KG1 (cell line): ENCODE measurements at regions not wholly inside any gene's neighbourhood (a gene's known extent, or its start where the extent isn't known, plus 50 kb on each side); places are given as distances from the start of the nearest gene placed in this dataset.
A peak's percentile ranks its signal among the peaks of the same experiment; 100 is the strongest.

Experiments
- DNase-seq: peaks from one replicate; lab custom pipeline; 2025; lab: John Stamatoyannopoulos, UW

- DNase-seq = no peak
Measured at GRCh38 chr11:135075740-135076139, 663.7 kb upstream of the B3GAT1 start.

- no peak for DNase-seq
Measured at GRCh38 chr11:135074397-135074998, 662.5 kb upstream of the B3GAT1 start.

GRCh38 chr11:135073870-135074269 lies 661.8 kb upstream of the B3GAT1 start:
- DNase-seq = no peak

- DNase-seq = no peak
Measured at GRCh38 chr11:135073381-135073780, 661.3 kb upstream of the B3GAT1 start.

GRCh38 chr11:135069890-135070289 lies 657.8 kb upstream of the B3GAT1 start:
- DNase-seq = no peak

- DNase-seq = no peak
Measured at GRCh38 chr11:135069063-135069462, 657.0 kb upstream of the B3GAT1 start.

GRCh38 chr11:135062994-135063393 lies 651.0 kb upstream of the B3GAT1 start:
- DNase-seq = no peak

- no peak for DNase-seq
Measured at GRCh38 chr11:135061166-135061565, 649.1 kb upstream of the B3GAT1 start.

GRCh38 chr11:135046986-135047385 lies 634.9 kb upstream of the B3GAT1 start:
- no peak for DNase-seq

- no peak for DNase-seq
Measured at GRCh38 chr11:135046556-135046955, 634.5 kb upstream of the B3GAT1 start.

GRCh38 chr11:135043434-135043833 lies 631.4 kb upstream of the B3GAT1 start:
- no peak for DNase-seq

- DNase-seq = no peak
Measured at GRCh38 chr11:135037828-135038227, 625.8 kb upstream of the B3GAT1 start.

- DNase-seq = no peak
Measured at GRCh38 chr11:135036488-135037297, 624.7 kb upstream of the B3GAT1 start.

- no peak for DNase-seq
Measured at GRCh38 chr11:135035282-135035681, 623.2 kb upstream of the B3GAT1 start.

GRCh38 chr11:135033540-135033939 lies 621.5 kb upstream of the B3GAT1 start:
- no peak for DNase-seq

GRCh38 chr11:135031205-135031989 lies 619.4 kb upstream of the B3GAT1 start:
- no peak for DNase-seq

GRCh38 chr11:135027461-135027860 lies 615.4 kb upstream of the B3GAT1 start:
- DNase-seq = peak; percentile 41

- DNase-seq = no peak
Measured at GRCh38 chr11:135023499-135023898, 611.5 kb upstream of the B3GAT1 start.

- no peak for DNase-seq
Measured at GRCh38 chr11:135022454-135022853, 610.4 kb upstream of the B3GAT1 start.

- no peak for DNase-seq
Measured at GRCh38 chr11:135019899-135020298, 607.9 kb upstream of the B3GAT1 start.

- DNase-seq = no peak
Measured at GRCh38 chr11:135019343-135019871, 607.4 kb upstream of the B3GAT1 start.

- no peak for DNase-seq
Measured at GRCh38 chr11:135017296-135017695, 605.3 kb upstream of the B3GAT1 start.

GRCh38 chr11:135015966-135016365 lies 603.9 kb upstream of the B3GAT1 start:
- no peak for DNase-seq
